Stimulated activated CD4-positive, alpha-beta T cell treated with anti-CD3 and anti-CD28 coated beads, Interleukin-12 subunit alpha, Interleukin-12 subunit beta, amount 100 ng/mL, for 24 hours (primary cell): ENCODE measurements at regions not wholly inside any gene's neighbourhood (a gene's known extent, or its start where the extent isn't known, plus 50 kb on each side); places are given as distances from the start of the nearest gene placed in this dataset.

Experiments
- DNase-seq, 2 experiments: peaks; one replicate each; pipeline ENCODE4 v3.0.0-alpha.2; 2020; ENCODE audit warnings: low read depth in 2 of 2

GRCh38 chr7:7117935-7118586, 64.3 kb upstream of the C1GALT1 start:
- DNase-seq: no peak

- no peak for DNase-seq
Measured at GRCh38 chr7:7118822-7119221, 63.5 kb upstream of the C1GALT1 start.

GRCh38 chr7:7119729-7120128, 62.6 kb upstream of the C1GALT1 start:
- DNase-seq: no peak

- DNase-seq: no peak
Measured at GRCh38 chr7:7122033-7122478, 60.3 kb upstream of the C1GALT1 start.

- no peak for DNase-seq
Measured at GRCh38 chr7:7122701-7123281, 59.6 kb upstream of the C1GALT1 start.

- DNase-seq: no peak
Measured at GRCh38 chr7:7125963-7126362, 56.4 kb upstream of the C1GALT1 start.

- DNase-seq: no peak
Measured at GRCh38 chr7:7127773-7128172, 54.6 kb upstream of the C1GALT1 start.

- DNase-seq: no peak
Measured at GRCh38 chr7:7129381-7129780, 53.0 kb upstream of the C1GALT1 start.

- no peak for DNase-seq
Measured at GRCh38 chr7:7131273-7131672, 51.1 kb upstream of the C1GALT1 start.
